Uterus (tissue), 2 donors: ENCODE measurements at regions not wholly inside any gene's neighbourhood (a gene's known extent, or its start where the extent isn't known, plus 50 kb on each side); places are given as distances from the start of the nearest gene placed in this dataset.

Source experiments
- POLR2A ChIP-seq, 2 donors: fragments of 450-650 bp; IDR thresholded peaks; one replicate each; pipeline ENCODE4 v1.6.1; 2016; ENCODE audit warnings: antibody characterized with exemption in 2 of 2, mild to moderate bottlenecking in 1 of 2, moderate library complexity in 1 of 2
- TF ChIP-seq, protein P1 (sequence below), 4 experiments: fragments of 200-600 bp in 2 of 4; fragments of 450-650 bp in 2 of 4; sonication (generic) in 2 of 4; IDR thresholded peaks; one replicate each; pipeline ENCODE4 v1.5.1; 2016 to 2019; ENCODE audit warnings: antibody characterized with exemption in 4 of 4, mild to moderate bottlenecking in 2 of 4, moderate library complexity in 1 of 4

GRCh38 chr1:21346365-21347071, 56.3 kb upstream of the ECE1 start:
- TF ChIP-seq, protein P1, sequence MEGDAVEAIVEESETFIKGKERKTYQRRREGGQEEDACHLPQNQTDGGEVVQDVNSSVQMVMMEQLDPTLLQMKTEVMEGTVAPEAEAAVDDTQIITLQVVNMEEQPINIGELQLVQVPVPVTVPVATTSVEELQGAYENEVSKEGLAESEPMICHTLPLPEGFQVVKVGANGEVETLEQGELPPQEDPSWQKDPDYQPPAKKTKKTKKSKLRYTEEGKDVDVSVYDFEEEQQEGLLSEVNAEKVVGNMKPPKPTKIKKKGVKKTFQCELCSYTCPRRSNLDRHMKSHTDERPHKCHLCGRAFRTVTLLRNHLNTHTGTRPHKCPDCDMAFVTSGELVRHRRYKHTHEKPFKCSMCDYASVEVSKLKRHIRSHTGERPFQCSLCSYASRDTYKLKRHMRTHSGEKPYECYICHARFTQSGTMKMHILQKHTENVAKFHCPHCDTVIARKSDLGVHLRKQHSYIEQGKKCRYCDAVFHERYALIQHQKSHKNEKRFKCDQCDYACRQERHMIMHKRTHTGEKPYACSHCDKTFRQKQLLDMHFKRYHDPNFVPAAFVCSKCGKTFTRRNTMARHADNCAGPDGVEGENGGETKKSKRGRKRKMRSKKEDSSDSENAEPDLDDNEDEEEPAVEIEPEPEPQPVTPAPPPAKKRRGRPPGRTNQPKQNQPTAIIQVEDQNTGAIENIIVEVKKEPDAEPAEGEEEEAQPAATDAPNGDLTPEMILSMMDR (IDR thresholded peaks at IDR 0.05), result no peak
- TF ChIP-seq POLR2A (IDR thresholded peaks at IDR 0.05), result no peak
